Ecto neural progenitor cell (in vitro differentiated cells): ENCODE measurements at regions not wholly inside any gene's neighbourhood (a gene's known extent, or its start where the extent isn't known, plus 50 kb on each side); places are given as distances from the start of the nearest gene placed in this dataset.

Experiments used
- DNase-seq: peaks from one replicate; pipeline ENCODE4 v3.0.0-alpha.2; 2018; ENCODE audit warnings: low spot score

DNA sequence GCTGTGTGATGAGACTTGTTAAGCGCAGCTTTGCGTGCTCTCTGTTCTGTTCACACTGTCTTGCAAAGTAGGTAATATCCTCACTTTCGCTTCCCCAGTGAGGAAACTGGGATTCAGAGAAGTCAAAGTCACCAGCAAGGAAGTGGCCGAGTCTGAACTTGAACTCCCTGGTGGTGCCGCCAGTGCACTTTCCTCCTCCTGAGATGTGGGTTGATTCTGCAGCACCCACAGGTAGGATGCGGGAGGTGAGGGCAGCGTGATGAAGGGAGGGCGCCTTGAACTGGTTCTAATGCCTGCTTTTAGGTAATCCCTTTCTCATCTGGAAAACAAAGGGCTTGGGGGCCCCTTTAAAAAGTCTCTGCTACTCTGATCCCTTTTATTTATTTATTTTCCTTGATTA, 54.9 kb upstream of the IGF1 start:
- DNase-seq, result no peak

DNA sequence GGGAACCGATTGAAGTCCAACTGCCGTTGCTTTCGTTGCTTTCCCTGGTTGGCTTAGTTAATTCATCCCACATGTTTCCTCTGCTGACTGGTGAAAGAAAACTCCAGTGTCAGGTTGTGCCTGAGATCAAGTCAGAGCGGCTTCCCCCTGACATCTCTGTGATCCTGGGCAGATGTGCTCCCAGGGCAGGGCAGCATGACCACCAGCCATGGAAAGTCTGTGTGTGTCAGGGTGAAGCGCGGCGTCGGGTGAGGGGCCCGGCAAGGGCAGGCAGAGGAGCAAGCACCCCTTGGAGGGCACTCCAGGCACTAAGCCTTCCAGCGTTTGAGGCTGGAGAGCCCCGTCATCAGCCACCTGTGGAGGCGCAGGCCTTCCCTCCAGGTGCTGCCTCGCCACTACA, 54.5 kb upstream of the IGF1 start:
- no peak for DNase-seq

DNA sequence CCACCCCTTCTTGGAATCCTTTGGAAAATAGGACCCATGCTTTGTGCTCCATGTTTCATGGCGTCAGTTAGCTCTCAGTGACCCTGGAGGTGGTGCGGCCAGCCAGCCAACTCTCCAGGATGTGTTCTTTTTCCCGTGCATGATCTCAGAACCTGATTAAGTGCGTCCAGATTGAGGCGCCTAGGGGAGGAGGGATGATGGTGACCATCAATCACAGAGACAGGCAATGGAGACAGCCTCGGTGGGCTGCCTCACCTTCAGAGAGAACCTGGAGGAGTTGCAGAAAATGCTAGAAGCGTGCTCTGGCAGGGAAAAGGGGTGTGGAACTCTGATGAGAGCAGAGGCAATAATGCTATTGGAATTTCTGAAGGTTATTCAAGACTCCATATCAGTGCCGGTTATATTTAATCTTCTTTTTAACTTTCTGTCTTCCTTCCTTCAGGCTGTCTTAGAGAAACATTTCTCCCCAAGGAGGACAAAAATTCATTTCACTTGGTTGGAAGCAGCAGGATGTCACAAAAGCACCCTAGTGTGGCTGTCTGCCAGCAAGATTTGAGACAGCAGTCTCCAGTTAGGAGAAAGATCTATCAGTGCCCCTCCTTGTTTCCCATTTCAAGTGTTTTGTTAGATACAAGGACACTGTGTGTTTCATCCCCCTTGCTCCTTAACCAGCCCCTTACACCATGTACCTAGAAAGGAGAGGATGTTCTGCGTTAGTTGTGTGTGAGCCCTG, 53.3 kb upstream of the IGF1 start:
- no peak for DNase-seq
